Mesodermal cell (in vitro differentiated cells): ENCODE measurements at regions not wholly inside any gene's neighbourhood (a gene's known extent, or its start where the extent isn't known, plus 50 kb on each side); places are given as distances from the start of the nearest gene placed in this dataset.

Source experiments
- H3K27ac ChIP-seq: 2 replicates; pipeline ENCODE4 v1.7.0; 2013; ENCODE audit warnings: mild to moderate bottlenecking, low read depth, low read length, moderate library complexity; ENCODE audit not compliant: severe bottlenecking
- H3K36me3 ChIP-seq: 2 replicates; pipeline ENCODE4 v1.7.1; 2013; ENCODE audit warnings: mild to moderate bottlenecking, low read length, moderate library complexity; ENCODE audit not compliant: control insufficient read depth, insufficient read depth
- H3K4me1 ChIP-seq: one replicate; pipeline ENCODE4 v1.7.1; 2013; ENCODE audit warnings: mild to moderate bottlenecking, low read length; ENCODE audit not compliant: insufficient read depth, control insufficient read depth, poor library complexity, severe bottlenecking
- H3K4me3 ChIP-seq: 2 replicates; pipeline ENCODE4 v1.7.0; 2013; ENCODE audit warnings: low read length, control low read depth, mild to moderate bottlenecking; ENCODE audit not compliant: insufficient read depth, poor library complexity, severe bottlenecking; ENCODE audit errors: extremely low read depth
- H3K9me3 ChIP-seq: 2 replicates; pipeline ENCODE4 v1.7.1; 2013; ENCODE audit warnings: mild to moderate bottlenecking, low read length, moderate library complexity; ENCODE audit not compliant: control insufficient read depth
- WGBS, 2 experiments: methylation state at CpG; one replicate each; pipeline ENCODE4 v1.1.5; 2013; ENCODE audit warnings: missing lambda C conversion rate in 2 of 2; ENCODE audit not compliant: insufficient coverage in 2 of 2; 5-methylcytosine and 5-hydroxymethylcytosine counted together

DNA sequence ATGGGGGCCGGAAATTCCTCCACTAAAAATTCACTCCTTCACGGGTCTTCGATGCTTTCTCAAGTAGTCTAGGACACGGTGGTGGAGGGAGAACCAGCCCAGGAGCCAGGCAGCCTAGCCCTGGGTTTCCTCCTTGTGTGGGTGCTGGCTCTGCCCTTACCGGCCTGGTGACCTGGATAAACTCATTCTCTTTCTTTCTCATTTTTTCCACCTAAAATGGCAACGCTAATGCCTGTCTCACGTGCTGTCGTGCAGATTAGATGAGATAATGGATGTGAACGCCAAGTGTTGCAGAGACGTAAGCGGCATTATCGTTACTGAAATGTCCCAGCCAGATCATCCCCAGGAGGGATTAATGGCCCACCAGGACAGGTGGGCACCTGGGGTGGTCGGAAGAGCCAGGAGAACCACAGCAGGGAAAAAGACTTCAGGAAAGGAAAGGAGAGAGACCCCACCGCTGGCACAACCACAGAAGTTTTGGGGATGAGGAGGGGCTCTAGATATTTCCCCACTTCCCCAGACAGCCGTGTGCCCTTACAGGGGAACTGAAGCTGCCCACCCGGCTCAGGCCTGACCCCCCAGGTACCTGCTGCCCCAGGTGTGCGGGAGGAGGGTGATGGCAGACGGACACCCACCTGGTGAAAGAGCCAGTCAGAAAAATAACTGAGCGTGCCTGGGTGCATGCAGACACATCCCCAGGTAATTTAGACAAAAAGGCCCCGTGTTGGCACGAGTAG is 100.8 kb upstream of the ASAP2 start:
- Histone ChIP-seq H3K4me3 (no peak overlapping the region), H3K36me3 (no peaks in the 10 kb centered on the region), H3K27ac (no peak overlapping the region), H3K9me3 (no peaks in the 10 kb centered on the region), H3K4me1 (peaks cover 14% of the 10 kb centered on the region)
- WGBS, 2 experiments: 92 to 94% methylated on average over 17 to 18 of the region's 21 CpGs

DNA sequence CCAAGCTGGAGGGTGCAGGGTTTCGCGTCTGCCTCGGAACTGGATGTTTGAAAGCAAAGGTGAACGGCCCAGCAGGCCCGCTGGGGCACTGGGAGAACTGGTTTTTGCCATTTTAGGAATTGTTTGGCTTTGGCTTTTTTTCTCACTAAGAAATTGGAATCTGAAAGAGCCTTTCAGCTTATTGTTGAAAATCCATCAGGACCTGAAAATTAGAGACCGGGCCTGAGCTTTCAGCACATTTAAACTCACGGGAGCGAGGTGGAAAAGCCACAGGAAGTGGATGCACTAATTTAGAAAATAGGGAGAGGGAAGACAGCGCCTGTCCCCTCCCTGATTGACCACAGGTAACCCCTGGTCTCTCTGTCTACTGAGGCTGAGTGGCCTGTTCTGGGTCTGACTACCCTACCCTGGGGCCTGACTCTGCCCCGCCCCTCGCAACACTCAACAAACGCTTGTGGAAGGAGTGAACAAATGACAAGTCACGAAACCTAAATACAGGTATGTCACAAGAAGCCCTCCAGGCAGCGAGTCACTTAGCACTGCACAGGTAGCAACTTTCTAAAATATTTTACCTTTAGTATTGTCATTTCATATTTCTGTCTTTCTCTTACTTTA is 100.3 kb upstream of the MBOAT2 start:
- Histone ChIP-seq H3K27ac (no peak overlapping the region), H3K4me3 (no peak overlapping the region), H3K9me3 (no peaks in the 10 kb centered on the region), H3K4me1 (peaks cover 18% of the 10 kb centered on the region), H3K36me3 (no peaks in the 10 kb centered on the region)
- 81 to 95% methylated on average over 8 to 9 of the region's 14 CpGs for WGBS, 2 experiments

- no peaks in the 10 kb centered on the region for H3K36me3 ChIP-seq
- peaks cover 18% of the 10 kb centered on the region for H3K4me1 ChIP-seq
- H3K27ac ChIP-seq: no peak overlapping the region
- H3K4me3 ChIP-seq: no peak overlapping the region
- no peaks in the 10 kb centered on the region for H3K9me3 ChIP-seq
- 80 to 82% methylated on average over 17 to 21 of the region's 21 CpGs for WGBS, 2 experiments
Observed at GRCh38 chr2:9102861-9103662, 99.6 kb upstream of the MBOAT2 start.

GRCh38 chr2:9101763-9102425 is 98.4 kb upstream of the MBOAT2 start:
- Histone ChIP-seq H3K27ac (no peak overlapping the region), H3K4me1 (peaks cover 18% of the 10 kb centered on the region), H3K9me3 (no peaks in the 10 kb centered on the region), H3K4me3 (no peak overlapping the region), H3K36me3 (no peaks in the 10 kb centered on the region)
- 82 to 85% methylated on average over 5 to 8 of the region's 11 CpGs for WGBS, 2 experiments

DNA sequence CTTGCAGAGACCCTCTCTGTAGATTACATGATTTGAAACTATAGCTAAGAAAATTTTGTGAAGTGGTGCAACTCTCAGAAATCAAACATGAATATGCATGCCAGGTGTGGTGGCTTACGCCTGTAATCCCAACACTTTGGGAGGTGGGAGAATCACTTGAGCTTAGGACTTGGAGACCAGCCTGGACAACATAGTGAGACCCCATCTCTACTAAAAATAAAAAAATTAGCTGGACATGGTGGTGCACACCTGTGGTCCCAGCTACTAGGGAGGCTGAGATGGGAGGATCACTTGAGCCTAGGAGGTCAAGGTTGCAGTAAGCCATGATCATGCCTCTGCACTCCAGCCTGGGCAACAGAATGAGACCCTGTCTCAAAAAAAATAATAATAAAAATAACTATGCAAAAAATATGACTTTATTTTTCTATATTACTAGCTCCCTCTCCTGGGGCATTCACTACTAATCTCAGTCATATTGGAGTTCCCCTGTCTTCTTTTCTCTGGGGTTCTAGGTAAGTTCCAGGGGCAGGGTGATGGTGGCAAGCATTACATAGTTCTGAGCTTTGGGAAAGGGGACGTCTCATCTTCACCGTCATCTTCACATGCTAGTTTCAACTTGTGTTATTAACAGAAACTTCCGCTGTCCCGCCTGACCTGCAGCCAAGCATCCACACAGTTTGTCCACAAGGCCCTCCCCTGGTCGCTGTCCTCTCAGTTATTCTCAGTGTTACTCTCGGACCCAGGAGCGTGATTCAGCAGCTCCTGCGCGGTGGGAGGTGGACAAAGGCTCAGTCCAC is 96.8 kb upstream of the MBOAT2 start:
- Histone ChIP-seq H3K36me3 (no peaks in the 10 kb centered on the region), H3K4me3 (no peak overlapping the region), H3K4me1 (peaks cover 17% of the 10 kb centered on the region), H3K9me3 (no peaks in the 10 kb centered on the region), H3K27ac (no peak overlapping the region)
- WGBS, 2 experiments: 87 to 93% methylated on average over 5 to 9 of the region's 10 CpGs

DNA sequence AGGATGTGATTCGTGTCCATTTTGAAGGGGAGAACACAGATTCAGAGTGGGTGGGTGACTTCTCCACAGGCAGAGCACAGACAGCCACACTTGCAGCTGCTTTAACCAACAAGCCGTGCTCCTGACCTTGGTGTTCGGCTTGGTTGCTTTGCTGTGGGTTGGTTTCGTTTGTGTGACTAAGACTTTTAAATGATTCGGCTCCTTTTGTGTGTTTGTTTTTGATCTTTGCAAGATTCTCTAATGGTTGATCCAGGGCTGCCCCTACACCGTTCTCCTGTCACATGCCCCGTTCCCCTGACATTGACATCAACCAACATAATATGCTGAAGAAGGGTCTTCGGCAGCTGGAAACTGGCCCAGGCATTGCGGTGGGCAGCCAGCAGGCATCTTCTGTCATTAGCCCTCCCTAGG is 95.9 kb upstream of the MBOAT2 start:
- 91 to 100% methylated on average over 1 to 4 of the region's 9 CpGs for WGBS, 2 experiments
- H3K27ac ChIP-seq: no peak overlapping the region
- no peaks in the 10 kb centered on the region for H3K9me3 ChIP-seq

DNA sequence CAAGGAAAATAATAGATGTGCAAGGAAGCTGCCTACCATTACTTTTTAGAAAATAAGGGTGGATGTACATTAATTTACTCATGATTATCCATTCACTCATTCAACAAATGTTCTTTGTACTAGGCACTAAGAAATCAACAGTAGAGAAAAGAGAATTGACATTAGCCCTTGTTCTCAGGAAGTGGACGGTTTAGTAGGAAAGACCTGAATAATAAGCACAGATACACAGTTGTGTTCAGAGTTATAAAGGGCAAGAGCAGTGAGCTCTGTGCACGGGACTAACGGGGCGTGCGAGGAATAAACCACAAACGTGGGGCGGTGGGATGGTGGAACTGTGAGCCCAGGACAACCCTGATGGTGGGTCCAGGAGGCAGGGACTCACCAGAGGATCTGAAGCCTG is 94.4 kb upstream of the MBOAT2 start:
- WGBS, 2 experiments: 87 to 98% methylated on average over 5 to 7 of the region's 7 CpGs
- Histone ChIP-seq H3K27ac (no peak overlapping the region), H3K9me3 (no peaks in the 10 kb centered on the region), H3K36me3 (no peaks in the 10 kb centered on the region), H3K4me1 (peaks cover 17% of the 10 kb centered on the region), H3K4me3 (no peak overlapping the region)

More for the DNA sequence above, 95.9 kb upstream of the MBOAT2 start:
- H3K36me3 ChIP-seq: no peaks in the 10 kb centered on the region
- peaks cover 17% of the 10 kb centered on the region for H3K4me1 ChIP-seq
- no peak overlapping the region for H3K4me3 ChIP-seq

- 83 to 93% methylated on average over 8 of the region's 8 CpGs for WGBS, 2 experiments
- Histone ChIP-seq H3K4me1 (peaks cover 17% of the 10 kb centered on the region), H3K36me3 (no peaks in the 10 kb centered on the region), H3K27ac (no peak overlapping the region), H3K4me3 (no peak overlapping the region), H3K9me3 (no peaks in the 10 kb centered on the region)
Observed at GRCh38 chr2:9097239-9097638, 93.8 kb upstream of the MBOAT2 start.

DNA sequence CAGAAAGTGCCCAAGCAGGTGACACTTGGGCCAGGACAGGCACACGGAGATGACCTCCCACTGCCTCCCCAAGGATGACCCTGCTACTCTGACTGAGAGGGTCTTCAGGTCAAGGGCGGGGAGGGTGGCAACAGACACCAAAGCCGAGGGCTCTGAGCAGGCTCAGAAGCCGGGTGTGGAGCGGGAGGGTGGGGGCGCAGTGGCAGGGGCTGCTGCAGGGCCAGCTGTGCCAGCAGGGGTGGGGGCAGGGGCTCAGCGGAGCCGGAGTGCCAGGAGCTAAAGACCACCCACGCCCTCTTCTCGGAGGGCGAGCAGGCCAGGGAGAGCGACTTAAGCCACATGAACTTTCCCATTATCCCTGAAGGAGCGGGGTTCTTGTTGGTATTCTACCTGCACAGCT is 93.3 kb upstream of the MBOAT2 start:
- no peaks in the 10 kb centered on the region for H3K36me3 ChIP-seq
- WGBS, 2 experiments: 96 to 97% methylated on average over 8 to 13 of the region's 13 CpGs
- H3K27ac ChIP-seq: no peak overlapping the region
- no peak overlapping the region for H3K4me3 ChIP-seq
- no peaks in the 10 kb centered on the region for H3K9me3 ChIP-seq
- H3K4me1 ChIP-seq: peaks cover 17% of the 10 kb centered on the region

GRCh38 chr2:9095690-9096089 is 92.2 kb upstream of the MBOAT2 start:
- H3K4me1 ChIP-seq: peaks cover 17% of the 10 kb centered on the region
- no peak overlapping the region for H3K27ac ChIP-seq
- no peaks in the 10 kb centered on the region for H3K9me3 ChIP-seq
- no peak overlapping the region for H3K4me3 ChIP-seq
- 24 to 35% methylated on average over 12 to 18 of the region's 21 CpGs for WGBS, 2 experiments
- no peaks in the 10 kb centered on the region for H3K36me3 ChIP-seq
